ENCODE measurements at regions not wholly inside any gene's neighbourhood (a gene's known extent, or its start where the extent isn't known, plus 50 kb on each side); places are given as distances from the start of the nearest gene placed in this dataset.

- H3T11ph ChIP-seq (ENCODE audit: low read length) = no peak overlapping the region
- WGBS (ENCODE audit: extremely low coverage, insufficient read length, low lambda C conversion rate) = no CpG with 5 or more reads among the region's 1 CpG
- no peak overlapping the region for H3K27ac Mint-ChIP-seq
Measured at GRCh38 chr1:105591681-105592080, 1464.8 kb upstream of the PRMT6 start.

More at GRCh38 chr1:105591681-105592080, 1464.8 kb upstream of the PRMT6 start:
- Mint-ChIP-seq H3K4me3 (no peak overlapping the region), H3K4me1 (peaks cover 4% of the 10 kb centered on the region in 2 experiments; a peak in 3 of 4 replicates), H3K9me3 (peaks cover 4 to 8% of the 10 kb centered on the region in 2 experiments; a peak in 4 of 5 replicates), H3K27me3 (ENCODE audit: low read depth) (no peaks in the 10 kb centered on the region), H3K36me3 (ENCODE audit: insufficient read depth in 1 of 3, low read depth in 3 of 3) (peaks cover 6 to 8% (median 8%) of the 10 kb centered on the region in 3 experiments; a peak in 6 of 7 replicates)
- no peak overlapping the region for H4K5ac ChIP-seq (ENCODE audit: insufficient read length, low read depth, low read length)
- no peak overlapping the region for H2BK20ac ChIP-seq (ENCODE audit: low read depth, low read length, poor library complexity, severe bottlenecking)
- no peak overlapping the region for H3K27ac ChIP-seq (ENCODE audit: insufficient read length, low read depth, low read length)
- H3K9ac ChIP-seq (ENCODE audit: extremely low read depth, insufficient read length, low read length) = no peak overlapping the region
- H3K23ac ChIP-seq (ENCODE audit: insufficient read length, low read depth, low read length) = no peak overlapping the region
- H4K91ac ChIP-seq (ENCODE audit: insufficient read length, low read depth, low read length) = no peak overlapping the region
- no peak overlapping the region for H2BK15ac ChIP-seq (ENCODE audit: low read depth, low read length)
- H2BK12ac ChIP-seq (ENCODE audit: insufficient read length, low read depth, low read length) = no peak overlapping the region
- no peak overlapping the region for H2BK5ac ChIP-seq (ENCODE audit: insufficient read length, low read length)
- no peak overlapping the region for H3K18ac ChIP-seq (ENCODE audit: insufficient read length, low read depth, low read length)
- H3K4me2 ChIP-seq (ENCODE audit: insufficient read depth, insufficient read length, low read length) = no peak overlapping the region
- H4K20me1 ChIP-seq (ENCODE audit: control insufficient read depth, insufficient read depth, insufficient read length) = no peaks in the 10 kb centered on the region
- no peak overlapping the region for H2AK5ac ChIP-seq (ENCODE audit: insufficient read length, low read length)
- no peaks in the 10 kb centered on the region for H3K27me3 ChIP-seq (ENCODE audit: insufficient read depth, low read length)
- DNase-seq = no peak
- no peaks in the 10 kb centered on the region for H3K23me2 ChIP-seq (ENCODE audit: insufficient read length, low read depth, low read length, poor library complexity, severe bottlenecking)
- no peaks in the 10 kb centered on the region for H3K79me1 ChIP-seq (ENCODE audit: insufficient read depth, low read depth, low read length, poor library complexity, severe bottlenecking)
- no peak overlapping the region for H2BK120ac ChIP-seq (ENCODE audit: low read depth, low read length, poor library complexity, severe bottlenecking)
- no peaks in the 10 kb centered on the region for H3K4me1 ChIP-seq (ENCODE audit: insufficient read depth, low read length)
- no peak overlapping the region for H2AFZ ChIP-seq (ENCODE audit: low read length)
- H3K9me3 ChIP-seq (ENCODE audit: control insufficient read depth, low read depth, low read length) = no peaks in the 10 kb centered on the region
- H3K4ac ChIP-seq (ENCODE audit: low read depth, low read length) = no peak overlapping the region
- TF ChIP-seq, protein P1, sequence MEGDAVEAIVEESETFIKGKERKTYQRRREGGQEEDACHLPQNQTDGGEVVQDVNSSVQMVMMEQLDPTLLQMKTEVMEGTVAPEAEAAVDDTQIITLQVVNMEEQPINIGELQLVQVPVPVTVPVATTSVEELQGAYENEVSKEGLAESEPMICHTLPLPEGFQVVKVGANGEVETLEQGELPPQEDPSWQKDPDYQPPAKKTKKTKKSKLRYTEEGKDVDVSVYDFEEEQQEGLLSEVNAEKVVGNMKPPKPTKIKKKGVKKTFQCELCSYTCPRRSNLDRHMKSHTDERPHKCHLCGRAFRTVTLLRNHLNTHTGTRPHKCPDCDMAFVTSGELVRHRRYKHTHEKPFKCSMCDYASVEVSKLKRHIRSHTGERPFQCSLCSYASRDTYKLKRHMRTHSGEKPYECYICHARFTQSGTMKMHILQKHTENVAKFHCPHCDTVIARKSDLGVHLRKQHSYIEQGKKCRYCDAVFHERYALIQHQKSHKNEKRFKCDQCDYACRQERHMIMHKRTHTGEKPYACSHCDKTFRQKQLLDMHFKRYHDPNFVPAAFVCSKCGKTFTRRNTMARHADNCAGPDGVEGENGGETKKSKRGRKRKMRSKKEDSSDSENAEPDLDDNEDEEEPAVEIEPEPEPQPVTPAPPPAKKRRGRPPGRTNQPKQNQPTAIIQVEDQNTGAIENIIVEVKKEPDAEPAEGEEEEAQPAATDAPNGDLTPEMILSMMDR (conservative IDR thresholded peaks at IDR 0.05) = no peak
- H4K8ac ChIP-seq (replicated peaks; ENCODE audit: insufficient read length, low read depth, low read length) = no peak overlapping the region
- H3K56ac ChIP-seq (ENCODE audit: insufficient read length, low read depth, low read length) = no peak overlapping the region
- H3K14ac ChIP-seq (ENCODE audit: insufficient read depth, low read length) = no peak overlapping the region
- no peaks in the 10 kb centered on the region for H3K79me2 ChIP-seq (ENCODE audit: insufficient read depth, low read length)

Data from H9 (cell line).